ENCODE measurements at regions not wholly inside any gene's neighbourhood (a gene's known extent, or its start where the extent isn't known, plus 50 kb on each side); places are given as distances from the start of the nearest gene placed in this dataset.
"Not testable (repeated sequence)": the region's sequence is repeated elsewhere in the genome, so short reads cannot be mapped to it uniquely, and the experiment has no call there.

GRCh38 chr3:104137116-104137515 is 1229.6 kb upstream of the ALCAM start:
- no peak for DNase-seq (ENCODE audit: low spot score)

GRCh38 chr3:104145164-104145563 is 1221.5 kb upstream of the ALCAM start:
- DNase-seq (ENCODE audit: low spot score): no peak

- no peak for DNase-seq (ENCODE audit: low spot score)
Observed at GRCh38 chr3:104149154-104149553, 1217.6 kb upstream of the ALCAM start.

- DNase-seq (ENCODE audit: low spot score): no peak
Observed at GRCh38 chr3:104150724-104151123, 1216.0 kb upstream of the ALCAM start.

- no peak for DNase-seq (ENCODE audit: low spot score)
Observed at GRCh38 chr3:104154896-104155295, 1211.8 kb upstream of the ALCAM start.

GRCh38 chr3:104165866-104166265 is 1200.8 kb upstream of the ALCAM start:
- no peak for DNase-seq (ENCODE audit: low spot score)

GRCh38 chr3:104168386-104168785 is 1198.3 kb upstream of the ALCAM start:
- DNase-seq (ENCODE audit: low spot score): no peak

- DNase-seq (ENCODE audit: low spot score): no peak
Observed at GRCh38 chr3:104175696-104176095, 1191.0 kb upstream of the ALCAM start.

GRCh38 chr3:104176706-104177105 is 1190.0 kb upstream of the ALCAM start:
- DNase-seq (ENCODE audit: low spot score): no peak

GRCh38 chr3:104178680-104179079 is 1188.0 kb upstream of the ALCAM start:
- DNase-seq (ENCODE audit: low spot score): no peak

- no peak for DNase-seq (ENCODE audit: low spot score)
Observed at GRCh38 chr3:104180906-104181305, 1185.8 kb upstream of the ALCAM start.

GRCh38 chr3:104190681-104191080 is 1176.0 kb upstream of the ALCAM start:
- DNase-seq (ENCODE audit: low spot score): no peak

- DNase-seq (ENCODE audit: low spot score): no peak
Observed at GRCh38 chr3:104198131-104198530, 1168.6 kb upstream of the ALCAM start.

GRCh38 chr3:104206925-104207324 is 1159.8 kb upstream of the ALCAM start:
- no peak for DNase-seq (ENCODE audit: low spot score)

GRCh38 chr3:104214277-104214676 is 1152.4 kb upstream of the ALCAM start:
- DNase-seq (ENCODE audit: low spot score): no peak

- DNase-seq (ENCODE audit: low spot score): no peak
Observed at GRCh38 chr3:104214937-104215336, 1151.8 kb upstream of the ALCAM start.

GRCh38 chr3:104219046-104219445 is 1147.7 kb upstream of the ALCAM start:
- not testable (repeated sequence) for DNase-seq (ENCODE audit: low spot score)

GRCh38 chr3:104234442-104235194 is 1132.1 kb upstream of the ALCAM start:
- no peak for DNase-seq (ENCODE audit: low spot score)

- DNase-seq (ENCODE audit: low spot score): no peak
Observed at GRCh38 chr3:104244680-104245220, 1122.0 kb upstream of the ALCAM start.

- DNase-seq (ENCODE audit: low spot score): no peak
Observed at GRCh38 chr3:104245261-104245660, 1121.4 kb upstream of the ALCAM start.

- DNase-seq (ENCODE audit: low spot score): no peak
Observed at GRCh38 chr3:104245981-104246380, 1120.7 kb upstream of the ALCAM start.

- no peak for DNase-seq (ENCODE audit: low spot score)
Observed at GRCh38 chr3:104257486-104257885, 1109.2 kb upstream of the ALCAM start.

- DNase-seq (ENCODE audit: low spot score): no peak
Observed at GRCh38 chr3:104263477-104263876, 1103.2 kb upstream of the ALCAM start.

GRCh38 chr3:104266219-104266618 is 1100.5 kb upstream of the ALCAM start:
- not testable (repeated sequence) for DNase-seq (ENCODE audit: low spot score)

Measured in ecto neural progenitor cell (in vitro differentiated cells).